NT2/D1 (cell line): ENCODE measurements at regions not wholly inside any gene's neighbourhood (a gene's known extent, or its start where the extent isn't known, plus 50 kb on each side); places are given as distances from the start of the nearest gene placed in this dataset.

ENCODE experiments used
- SUZ12 ChIP-seq: IDR thresholded peaks from 2 replicates; pipeline ENCODE4 v1.6.1; 2011; ENCODE audit not compliant: insufficient read length, insufficient read depth; ENCODE audit errors: extremely low read depth
- YY1 ChIP-seq: IDR thresholded peaks from 2 replicates; pipeline ENCODE4 v1.6.1; 2011; ENCODE audit not compliant: insufficient read length, insufficient read depth
- ZNF274 ChIP-seq: IDR thresholded peaks from 2 replicates; pipeline ENCODE4 v1.6.1; 2011; ENCODE audit warnings: mild to moderate bottlenecking, low read depth, low read length

GRCh38 chr4:79213702-79214101 lies 112.2 kb downstream of the NAA11 start:
- TF ChIP-seq YY1 (no peak), ZNF274 (no peak), SUZ12 (no peak)
